ENCODE measurements at regions not wholly inside any gene's neighbourhood (a gene's known extent, or its start where the extent isn't known, plus 50 kb on each side); places are given as distances from the start of the nearest gene placed in this dataset.
A peak's percentile ranks its signal among the peaks of the same experiment; 100 is the strongest.

DNA sequence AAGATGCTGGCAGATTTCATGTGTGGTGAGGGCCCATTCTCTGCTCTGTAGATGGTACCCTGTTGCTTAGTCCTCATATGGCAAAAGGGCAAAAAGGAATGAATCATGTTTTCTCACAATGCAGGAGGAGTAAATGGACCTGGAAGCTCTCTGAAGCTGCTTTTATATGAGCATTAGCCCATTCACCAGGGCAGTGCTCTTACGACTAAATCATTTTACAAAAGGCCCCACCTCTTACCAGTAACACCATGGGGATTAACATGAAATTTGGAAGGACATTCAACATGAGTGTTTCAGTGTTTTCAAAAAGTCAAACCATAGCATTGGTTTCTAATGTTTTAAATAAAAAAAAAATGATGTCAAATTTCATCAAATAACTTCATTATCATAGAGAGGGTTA, 495.7 kb upstream of the CBLB start:
- no peak for DNase-seq (ENCODE audit: low read depth)
- TF ChIP-seq, protein P1, sequence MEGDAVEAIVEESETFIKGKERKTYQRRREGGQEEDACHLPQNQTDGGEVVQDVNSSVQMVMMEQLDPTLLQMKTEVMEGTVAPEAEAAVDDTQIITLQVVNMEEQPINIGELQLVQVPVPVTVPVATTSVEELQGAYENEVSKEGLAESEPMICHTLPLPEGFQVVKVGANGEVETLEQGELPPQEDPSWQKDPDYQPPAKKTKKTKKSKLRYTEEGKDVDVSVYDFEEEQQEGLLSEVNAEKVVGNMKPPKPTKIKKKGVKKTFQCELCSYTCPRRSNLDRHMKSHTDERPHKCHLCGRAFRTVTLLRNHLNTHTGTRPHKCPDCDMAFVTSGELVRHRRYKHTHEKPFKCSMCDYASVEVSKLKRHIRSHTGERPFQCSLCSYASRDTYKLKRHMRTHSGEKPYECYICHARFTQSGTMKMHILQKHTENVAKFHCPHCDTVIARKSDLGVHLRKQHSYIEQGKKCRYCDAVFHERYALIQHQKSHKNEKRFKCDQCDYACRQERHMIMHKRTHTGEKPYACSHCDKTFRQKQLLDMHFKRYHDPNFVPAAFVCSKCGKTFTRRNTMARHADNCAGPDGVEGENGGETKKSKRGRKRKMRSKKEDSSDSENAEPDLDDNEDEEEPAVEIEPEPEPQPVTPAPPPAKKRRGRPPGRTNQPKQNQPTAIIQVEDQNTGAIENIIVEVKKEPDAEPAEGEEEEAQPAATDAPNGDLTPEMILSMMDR (IDR thresholded peaks at IDR 0.05; ENCODE audit: insufficient read depth, low read depth, low read length): no peak
- H3K4me3 ChIP-seq (ENCODE audit: low read depth, low read length): no peak overlapping the region

DNA sequence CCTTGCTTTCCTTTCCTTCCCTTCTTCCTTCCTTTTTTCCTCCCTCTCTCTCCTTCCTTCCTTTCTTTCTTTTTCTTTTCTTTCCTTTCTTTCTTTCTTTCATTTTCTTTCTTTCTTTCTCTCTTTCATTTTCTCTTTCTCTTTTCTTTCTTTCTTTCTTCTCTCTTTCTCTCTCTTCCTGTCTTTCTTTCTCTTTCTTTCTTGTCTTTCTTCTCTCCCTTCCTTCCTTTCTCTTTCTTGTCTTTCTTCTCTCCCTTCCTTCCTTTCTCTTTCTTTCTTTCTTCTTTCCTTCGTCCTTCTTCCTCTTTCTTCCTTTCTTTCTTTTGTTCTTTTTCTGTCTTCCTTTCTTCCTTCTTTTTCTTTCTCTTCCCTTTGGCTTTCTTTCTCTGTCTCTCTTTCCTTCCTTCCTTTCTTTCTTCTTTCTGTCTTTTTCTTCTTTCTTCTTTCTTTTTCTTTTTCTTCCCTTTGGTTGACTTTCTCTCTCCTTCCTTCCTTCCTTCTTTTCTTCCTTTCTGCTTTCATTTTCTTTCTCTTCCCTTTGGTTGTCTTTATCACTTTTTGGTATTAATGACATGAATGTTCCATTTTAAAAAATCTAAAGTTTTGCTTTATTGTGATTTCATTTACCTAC, 496.4 kb upstream of the CBLB start:
- TF ChIP-seq, protein P1 (IDR thresholded peaks at IDR 0.05; ENCODE audit: insufficient read depth, low read depth, low read length): no peak
- no peak for DNase-seq (ENCODE audit: low read depth)
- no peak overlapping the region for H3K4me3 ChIP-seq (ENCODE audit: low read depth, low read length)

DNA sequence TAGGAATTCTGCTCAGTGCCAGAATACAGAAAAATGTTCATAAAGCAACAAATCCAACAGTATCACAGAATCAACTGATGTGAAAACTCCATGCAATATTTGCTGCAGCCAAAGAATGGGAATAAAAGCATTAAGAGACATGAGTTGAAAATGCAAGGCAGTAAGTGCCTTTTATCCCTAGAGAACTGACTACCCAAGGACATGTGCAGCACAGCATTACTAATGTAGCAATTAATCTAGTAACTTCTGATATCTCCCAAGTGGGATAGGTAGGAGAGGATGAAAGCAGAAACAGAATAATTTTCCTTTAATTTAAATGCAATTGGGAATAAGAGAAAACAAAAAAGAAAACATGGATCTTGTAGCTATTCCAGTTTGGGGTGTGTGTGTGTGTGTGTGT, 497.5 kb upstream of the CBLB start:
- DNase-seq (ENCODE audit: low read depth): no peak
- H3K4me3 ChIP-seq (ENCODE audit: low read depth, low read length): no peak overlapping the region
- TF ChIP-seq, protein P1 (IDR thresholded peaks at IDR 0.05; ENCODE audit: insufficient read depth, low read depth, low read length): no peak

DNA sequence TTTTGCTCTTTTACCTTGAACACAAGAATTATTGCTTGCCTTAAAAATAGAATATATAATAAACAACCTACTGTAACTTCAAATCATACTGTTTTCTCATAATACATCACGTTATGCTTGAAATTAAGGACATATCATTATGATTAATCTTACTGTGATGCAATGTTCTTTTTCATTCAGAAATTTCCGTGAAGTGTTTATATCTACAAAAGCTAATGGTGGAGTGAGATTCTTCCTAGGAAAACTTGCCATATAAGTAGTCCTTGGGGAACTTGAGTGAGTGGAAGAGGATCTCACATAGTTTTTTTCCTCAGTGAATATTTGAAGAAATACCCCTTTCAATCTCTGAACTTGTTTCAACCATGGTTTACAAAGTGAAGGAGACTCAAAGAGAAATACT, 498.7 kb upstream of the CBLB start:
- TF ChIP-seq, protein P1 (IDR thresholded peaks at IDR 0.05; ENCODE audit: insufficient read depth, low read depth, low read length): no peak
- DNase-seq (ENCODE audit: low read depth): no peak
- H3K4me3 ChIP-seq (ENCODE audit: low read depth, low read length): no peak overlapping the region

DNA sequence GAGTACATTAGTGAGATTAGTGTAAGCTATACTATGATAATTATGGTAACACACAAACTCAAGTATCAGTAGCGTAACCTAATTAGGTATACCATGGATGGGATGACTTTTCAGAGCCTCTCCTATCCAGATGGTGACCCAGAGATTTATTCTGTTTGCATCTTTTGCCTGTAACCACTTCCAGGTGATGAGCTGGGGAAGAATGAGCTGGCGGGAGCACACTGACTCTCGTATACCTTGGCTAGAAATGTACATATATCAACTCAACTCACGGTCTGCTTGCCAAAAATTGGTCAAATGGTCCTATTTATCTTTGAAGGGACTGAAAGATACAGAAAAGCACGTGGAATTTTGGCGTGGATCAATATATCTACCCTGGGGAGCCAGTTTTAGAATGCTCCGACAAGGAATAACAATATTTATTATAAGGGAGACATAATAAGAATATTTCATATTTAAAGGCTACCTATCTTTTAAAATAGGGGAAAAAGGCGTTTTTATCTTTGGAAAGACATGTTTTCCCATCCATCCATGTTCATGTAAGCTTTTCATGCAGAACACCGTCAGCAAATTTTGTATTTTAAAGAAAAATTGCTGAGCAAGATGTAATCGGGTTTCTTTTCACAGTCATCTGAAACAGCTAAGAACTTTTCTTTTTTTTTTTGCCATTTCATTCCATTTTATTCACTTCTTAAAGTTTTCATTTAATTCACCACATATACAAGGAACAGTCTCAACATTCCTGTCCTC, 502.6 kb upstream of the CBLB start:
- TF ChIP-seq, protein P1 (IDR thresholded peaks at IDR 0.05; ENCODE audit: insufficient read depth, low read depth, low read length): no peak

DNA sequence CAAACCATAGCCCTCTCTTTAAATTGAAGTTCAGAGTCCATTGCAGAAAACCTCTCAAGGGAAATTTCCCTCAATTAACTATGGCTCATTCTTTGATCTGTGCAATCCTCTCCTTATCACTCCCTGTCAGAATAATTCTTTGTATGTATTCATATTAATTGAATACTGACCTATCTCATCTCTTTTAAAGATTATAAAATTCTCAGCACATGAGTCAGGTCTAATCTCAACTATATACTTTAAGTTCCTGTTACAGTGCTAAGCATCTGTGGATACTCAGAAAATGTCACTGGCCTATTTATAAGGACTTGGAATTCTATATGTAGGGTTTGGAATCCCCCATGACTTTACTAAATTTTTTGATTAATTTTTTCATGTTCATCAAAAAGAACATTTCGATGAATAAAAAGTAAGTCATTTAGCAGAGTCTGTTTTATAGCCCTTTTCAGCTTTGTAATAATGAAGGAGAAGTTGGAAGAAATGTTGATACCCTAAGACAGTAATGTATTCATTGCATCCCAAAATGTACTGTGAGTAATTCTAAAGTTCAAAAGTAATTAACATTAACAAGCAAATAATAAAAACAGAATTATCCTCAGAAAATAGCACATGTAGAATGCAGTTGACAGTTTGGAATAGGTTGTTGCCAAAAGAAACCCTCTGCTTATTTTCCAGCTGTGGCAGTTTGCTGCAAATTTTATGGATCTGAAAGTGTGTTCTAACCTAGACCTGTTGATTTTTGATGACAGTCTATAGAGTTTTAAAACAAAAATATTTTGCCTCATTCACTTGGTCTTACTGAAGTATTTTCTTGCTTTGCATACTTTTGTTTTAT, 503.4 kb upstream of the CBLB start:
- TF ChIP-seq, protein P1 (IDR thresholded peaks at IDR 0.05; ENCODE audit: insufficient read depth, low read depth, low read length): no peak
- DNase-seq (ENCODE audit: low read depth): peak; percentile 6
- no peak overlapping the region for H3K4me3 ChIP-seq (ENCODE audit: low read depth, low read length)

More for the DNA sequence above, 502.6 kb upstream of the CBLB start:
- DNase-seq (ENCODE audit: low read depth): no peak
- no peak overlapping the region for H3K4me3 ChIP-seq (ENCODE audit: low read depth, low read length)
